Tibial nerve (tissue), 3 donors: ENCODE measurements at regions not wholly inside any gene's neighbourhood (a gene's known extent, or its start where the extent isn't known, plus 50 kb on each side); places are given as distances from the start of the nearest gene placed in this dataset.

ENCODE experiments used
- EP300 ChIP-seq, 2 donors: sonication (generic); formaldehyde crosslinking; IDR thresholded peaks; one replicate each; pipeline ENCODE4 v1.6.1; 2017; ENCODE audit warnings: antibody characterized with exemption in 2 of 2, mild to moderate bottlenecking in 1 of 2
- POLR2A ChIP-seq, 2 donors: fragments of 450-650 bp; IDR thresholded peaks; one replicate each; pipeline ENCODE4 v1.6.1; 2017; ENCODE audit warnings: antibody characterized with exemption in 2 of 2, mild to moderate bottlenecking in 2 of 2, moderate library complexity in 2 of 2

DNA sequence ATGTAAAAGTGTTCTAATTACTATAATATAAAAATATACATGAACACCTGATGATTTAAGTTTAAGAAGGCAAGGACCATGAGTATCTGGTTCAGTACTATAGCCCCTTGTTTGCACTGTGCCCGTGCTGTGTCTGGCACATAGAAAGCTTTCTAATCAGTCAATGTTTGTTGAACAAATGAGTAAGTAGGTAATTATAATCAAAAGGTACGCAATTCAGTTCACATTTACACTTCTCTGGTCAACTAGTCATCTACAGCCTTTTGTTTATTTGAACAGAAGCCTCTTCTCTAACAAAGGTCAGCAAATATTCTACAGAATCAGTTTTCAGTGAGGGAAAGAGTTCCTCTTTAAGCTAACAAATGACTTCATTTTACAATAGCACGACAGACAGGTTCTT is 523.3 kb downstream of the SMARCA1 start:
- TF ChIP-seq POLR2A (IDR thresholded peaks at IDR 0.05) = no peak
- no peak for TF ChIP-seq EP300 (IDR thresholded peaks at IDR 0.05)
